ENCODE measurements at regions not wholly inside any gene's neighbourhood (a gene's known extent, or its start where the extent isn't known, plus 50 kb on each side); places are given as distances from the start of the nearest gene placed in this dataset.
"Not testable (repeated sequence)": the region's sequence is repeated elsewhere in the genome, so short reads cannot be mapped to it uniquely, and the experiment has no call there.

DNA sequence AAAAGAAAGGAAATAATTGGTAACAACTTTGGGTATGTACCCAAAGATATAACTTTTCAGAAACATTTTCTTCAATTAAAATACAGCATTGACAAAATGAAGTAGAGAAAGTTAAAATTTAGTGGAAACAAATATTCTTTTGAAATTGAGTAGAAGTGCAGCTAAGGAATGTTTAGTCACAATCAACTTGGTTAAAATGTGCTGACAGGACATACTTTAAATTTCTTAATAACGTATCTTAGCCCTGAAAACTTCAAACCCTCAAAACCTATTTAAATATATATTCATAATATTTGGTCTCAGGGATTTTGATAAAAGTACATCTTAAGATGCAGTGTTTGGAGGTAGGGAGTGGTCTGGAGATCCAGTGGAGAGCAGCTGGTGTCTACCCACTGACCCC lies 240.8 kb downstream of the DKK2 start:
- no peaks in the 10 kb centered on the region for H3K27me3 Mint-ChIP-seq (ENCODE audit: low read depth)

DNA sequence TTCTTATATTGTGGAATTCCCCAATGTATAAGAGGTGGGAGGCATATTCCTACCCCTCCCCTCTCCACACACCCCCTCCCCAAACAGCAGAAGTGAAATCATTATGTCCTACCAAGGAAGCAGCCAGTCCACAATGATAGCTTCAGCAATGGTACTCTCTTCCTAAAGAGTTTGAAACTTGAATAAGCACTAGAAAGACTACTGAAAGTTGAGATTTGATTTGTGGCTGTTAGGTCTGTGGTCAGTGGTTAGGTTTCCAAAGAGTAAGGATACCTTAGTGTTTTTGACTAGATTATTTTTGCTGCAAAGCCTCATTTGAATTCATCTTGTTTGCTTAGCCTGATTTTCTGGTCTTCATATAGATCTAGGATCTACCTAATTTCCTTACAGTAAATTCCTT lies 242.2 kb downstream of the DKK2 start:
- no peak overlapping the region for H3K27ac Mint-ChIP-seq
- peaks cover 5% of the 10 kb centered on the region for H3K9me3 Mint-ChIP-seq
- no peak for DNase-seq (ENCODE audit: low spot score in 2 of 2, unreplicated experiment in 2 of 2)
- H3K27me3 Mint-ChIP-seq (ENCODE audit: low read depth) = no peaks in the 10 kb centered on the region
- H3K4me3 Mint-ChIP-seq = no peak overlapping the region
- H3K4me1 Mint-ChIP-seq = peaks cover 9% of the 10 kb centered on the region
- no peaks in the 10 kb centered on the region for H3K36me3 Mint-ChIP-seq
- TF ChIP-seq, protein P1, sequence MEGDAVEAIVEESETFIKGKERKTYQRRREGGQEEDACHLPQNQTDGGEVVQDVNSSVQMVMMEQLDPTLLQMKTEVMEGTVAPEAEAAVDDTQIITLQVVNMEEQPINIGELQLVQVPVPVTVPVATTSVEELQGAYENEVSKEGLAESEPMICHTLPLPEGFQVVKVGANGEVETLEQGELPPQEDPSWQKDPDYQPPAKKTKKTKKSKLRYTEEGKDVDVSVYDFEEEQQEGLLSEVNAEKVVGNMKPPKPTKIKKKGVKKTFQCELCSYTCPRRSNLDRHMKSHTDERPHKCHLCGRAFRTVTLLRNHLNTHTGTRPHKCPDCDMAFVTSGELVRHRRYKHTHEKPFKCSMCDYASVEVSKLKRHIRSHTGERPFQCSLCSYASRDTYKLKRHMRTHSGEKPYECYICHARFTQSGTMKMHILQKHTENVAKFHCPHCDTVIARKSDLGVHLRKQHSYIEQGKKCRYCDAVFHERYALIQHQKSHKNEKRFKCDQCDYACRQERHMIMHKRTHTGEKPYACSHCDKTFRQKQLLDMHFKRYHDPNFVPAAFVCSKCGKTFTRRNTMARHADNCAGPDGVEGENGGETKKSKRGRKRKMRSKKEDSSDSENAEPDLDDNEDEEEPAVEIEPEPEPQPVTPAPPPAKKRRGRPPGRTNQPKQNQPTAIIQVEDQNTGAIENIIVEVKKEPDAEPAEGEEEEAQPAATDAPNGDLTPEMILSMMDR (IDR thresholded peaks at IDR 0.05; ENCODE audit: unreplicated experiment) = no peak

More for the DNA sequence above, 240.8 kb downstream of the DKK2 start:
- DNase-seq (ENCODE audit: low spot score in 2 of 2, unreplicated experiment in 2 of 2) = no peak
- Mint-ChIP-seq H3K4me1 (peaks cover 9% of the 10 kb centered on the region), H3K27ac (no peak overlapping the region), H3K36me3 (no peaks in the 10 kb centered on the region), H3K9me3 (peaks cover 5% of the 10 kb centered on the region), H3K4me3 (no peak overlapping the region)
- TF ChIP-seq, protein P1 (IDR thresholded peaks at IDR 0.05; ENCODE audit: unreplicated experiment) = no peak

DNA sequence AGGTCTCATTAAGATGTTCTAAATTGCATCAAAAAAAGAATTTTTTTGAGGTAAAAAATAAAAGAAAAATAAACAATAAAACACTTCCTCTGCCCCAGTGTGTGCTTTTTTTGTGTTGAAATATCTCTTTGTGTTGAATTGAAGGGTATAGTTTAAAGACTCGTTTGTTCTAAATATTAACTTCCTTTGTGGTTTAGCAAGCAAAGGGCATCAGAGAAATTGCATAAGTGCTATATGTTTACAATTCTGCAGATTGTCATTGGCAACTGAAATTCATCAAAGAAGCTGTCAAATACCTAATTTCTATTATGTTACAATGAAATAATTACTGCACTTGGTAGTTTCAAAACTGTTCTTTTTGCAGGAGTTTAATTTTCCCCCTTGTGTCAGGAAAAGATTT lies 260.5 kb downstream of the DKK2 start:
- H3K4me3 Mint-ChIP-seq = no peak overlapping the region
- no peaks in the 10 kb centered on the region for H3K36me3 Mint-ChIP-seq
- peaks cover 25% of the 10 kb centered on the region for H3K9me3 Mint-ChIP-seq
- no peak for DNase-seq (ENCODE audit: low spot score in 2 of 2, unreplicated experiment in 2 of 2)
- TF ChIP-seq, protein P1 (IDR thresholded peaks at IDR 0.05; ENCODE audit: unreplicated experiment) = no peak
- H3K27me3 Mint-ChIP-seq (ENCODE audit: low read depth) = no peaks in the 10 kb centered on the region
- H3K4me1 Mint-ChIP-seq = no peaks in the 10 kb centered on the region
- H3K27ac Mint-ChIP-seq = no peak overlapping the region

DNA sequence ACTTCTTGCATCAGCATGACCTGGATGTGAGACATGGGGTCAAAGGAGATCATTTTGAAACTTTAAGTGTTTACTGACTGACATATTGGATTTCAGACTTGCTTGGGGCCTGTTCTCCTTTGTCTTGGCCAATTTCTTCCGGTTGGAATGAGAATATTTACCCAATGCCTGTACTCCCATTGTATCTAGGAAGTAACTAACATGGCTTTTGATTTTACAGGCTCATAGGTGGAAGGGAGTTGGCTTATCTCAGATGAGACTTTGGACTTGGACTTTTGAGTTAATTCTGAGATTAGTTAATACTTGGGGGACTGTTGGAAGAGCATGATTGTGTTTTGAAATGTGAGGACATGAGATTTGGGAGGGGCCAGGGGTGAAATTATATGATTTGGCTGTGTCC lies 262.1 kb downstream of the DKK2 start:
- H3K4me1 Mint-ChIP-seq; H3K27me3 Mint-ChIP-seq (ENCODE audit: low read depth); H3K27ac Mint-ChIP-seq; H3K36me3 Mint-ChIP-seq; DNase-seq (ENCODE audit: low spot score in 2 of 2, unreplicated experiment in 2 of 2); H3K4me3 Mint-ChIP-seq: not testable (repeated sequence)
- H3K9me3 Mint-ChIP-seq = peaks cover 36% of the 10 kb centered on the region

DNA sequence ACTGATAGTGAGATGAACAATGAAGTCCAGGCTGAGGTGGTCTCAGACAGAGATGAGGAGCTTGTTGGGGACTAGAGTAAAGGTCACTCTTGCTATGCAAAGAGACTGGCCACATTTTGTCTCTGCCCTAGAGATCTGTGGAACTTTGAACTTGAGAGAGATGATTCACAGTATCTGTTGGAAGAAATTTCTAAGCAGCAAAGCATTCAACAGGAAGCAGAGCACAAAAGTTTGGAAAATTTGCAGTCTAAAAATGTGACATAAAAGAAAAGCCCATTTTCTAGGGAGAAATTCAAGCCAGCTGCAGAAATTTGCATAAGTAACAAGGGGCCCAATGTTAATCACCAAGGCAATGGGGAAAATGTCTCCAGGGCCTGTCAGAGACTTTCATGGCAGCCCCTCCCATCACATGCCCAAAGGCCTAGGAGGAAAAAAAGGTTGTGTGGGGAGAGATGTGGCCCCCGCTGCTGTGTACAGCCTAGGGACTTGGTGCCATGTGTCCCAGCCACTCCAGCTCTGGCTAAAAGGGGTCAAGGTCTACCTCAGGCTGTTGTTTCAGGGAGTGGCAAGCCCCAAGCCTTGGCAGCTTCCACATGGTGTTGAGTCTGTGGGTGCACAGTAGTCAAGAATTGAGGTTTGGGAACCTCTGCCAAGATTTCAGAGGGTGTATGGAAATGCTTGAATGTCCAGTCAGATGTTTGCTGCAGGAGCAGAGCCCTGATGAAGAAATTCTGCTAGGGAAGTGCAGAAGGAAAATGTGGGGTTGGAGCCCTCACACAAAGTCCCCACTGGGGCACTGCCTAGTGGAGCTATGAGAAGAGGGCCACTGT lies 262.8 kb downstream of the DKK2 start:
- no peak for DNase-seq (ENCODE audit: low spot score in 2 of 2, unreplicated experiment in 2 of 2)

DNA sequence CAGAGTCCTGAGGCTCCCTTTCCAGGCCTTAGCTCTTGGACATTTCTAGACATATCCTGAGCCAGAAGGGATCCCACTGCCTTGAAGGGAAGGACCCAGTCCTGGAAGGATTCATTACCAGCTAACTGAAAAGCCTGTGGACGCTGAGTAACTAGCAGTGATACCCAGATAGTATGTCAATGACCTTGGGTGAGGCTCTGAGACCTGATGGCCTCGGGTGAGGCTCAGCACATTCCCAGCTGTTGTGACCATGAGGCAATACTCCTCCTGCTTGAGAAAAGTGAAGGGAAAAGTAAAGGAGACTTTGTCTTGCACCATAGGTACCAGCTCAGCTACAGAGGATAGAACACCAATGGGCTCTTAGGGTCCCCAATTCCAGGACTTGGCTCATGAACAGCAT lies 268.1 kb downstream of the DKK2 start:
- DNase-seq (ENCODE audit: low spot score in 2 of 2, unreplicated experiment in 2 of 2) = no peak
- TF ChIP-seq, protein P1 (IDR thresholded peaks at IDR 0.05; ENCODE audit: unreplicated experiment) = no peak
- Mint-ChIP-seq H3K4me1 (no peaks in the 10 kb centered on the region), H3K27ac (no peak overlapping the region), H3K9me3 (peaks cover 24% of the 10 kb centered on the region), H3K36me3 (no peaks in the 10 kb centered on the region), H3K27me3 (ENCODE audit: low read depth) (no peaks in the 10 kb centered on the region), H3K4me3 (no peak overlapping the region)

More for the DNA sequence above, 262.8 kb downstream of the DKK2 start:
- Mint-ChIP-seq H3K9me3 (peaks cover 31% of the 10 kb centered on the region), H3K4me3 (no peak overlapping the region), H3K36me3 (no peaks in the 10 kb centered on the region), H3K27me3 (ENCODE audit: low read depth) (no peaks in the 10 kb centered on the region), H3K4me1 (no peaks in the 10 kb centered on the region), H3K27ac (no peak overlapping the region)
- TF ChIP-seq, protein P1 (IDR thresholded peaks at IDR 0.05; ENCODE audit: unreplicated experiment) = no peak
